A673 (cell line): ENCODE measurements at regions not wholly inside any gene's neighbourhood (a gene's known extent, or its start where the extent isn't known, plus 50 kb on each side); places are given as distances from the start of the nearest gene placed in this dataset.

Experiments
- BruUV-seq: library from RNA; stranded (reverse); fragments of 400-500 nt; replicated peaks from 2 replicates; lab custom pipeline; 2021; lab: Mats Ljungman, UMichigan
- CTCF ChIA-PET: fragments of 300-600 bp; sonication (Branson Sonifier 250); formaldehyde crosslinking; loops from one replicate; lab custom pipeline; 2022; ENCODE audit warnings: antibody characterized with exemption; lab: Charles Lee
- POLR2A ChIA-PET: fragments of 300-600 bp; sonication (Branson Sonifier 250); formaldehyde crosslinking; loops from one replicate; lab custom pipeline; 2022; ENCODE audit warnings: antibody characterized with exemption; ENCODE audit not compliant: low non-redundant PET; lab: Charles Lee
- DNase-seq: peaks from one replicate; pipeline ENCODE4 v3.0.0-alpha.2; 2015; ENCODE audit warnings: low spot score
- H3K27ac ChIP-seq: fragments of 200-600 bp; sonication (generic); 2 replicates; pipeline ENCODE4 v1.5.1; 2016; ENCODE audit warnings: mixed run types, low read depth, mild to moderate bottlenecking, mixed read lengths, antibody characterized with exemption, low read length; ENCODE audit not compliant: poor library complexity, severe bottlenecking
- H3K27me3 ChIP-seq: fragments of 200-600 bp; sonication (generic); replicated peaks from 2 replicates; pipeline ENCODE4 v1.6.1; 2017; ENCODE audit warnings: mixed run types, low read depth, mild to moderate bottlenecking, mixed read lengths, antibody characterized with exemption, low read length; ENCODE audit not compliant: insufficient read depth, poor library complexity
- H3K36me3 ChIP-seq: fragments of 200-600 bp; sonication (generic); 2 replicates; pipeline ENCODE4 v1.6.1; 2016; ENCODE audit warnings: mixed run types, mild to moderate bottlenecking, mixed read lengths, antibody characterized with exemption, low read length; ENCODE audit not compliant: insufficient read depth, poor library complexity, severe bottlenecking
- H3K4me1 ChIP-seq: fragments of 200-600 bp; sonication (generic); 2 replicates; pipeline ENCODE4 v1.6.1; 2017; ENCODE audit warnings: mixed run types, mild to moderate bottlenecking, mixed read lengths, antibody characterized with exemption, low read length; ENCODE audit not compliant: insufficient read depth, poor library complexity, severe bottlenecking
- H3K4me3 ChIP-seq: fragments of 200-600 bp; sonication (generic); 2 replicates; pipeline ENCODE4 v1.5.1; 2016; ENCODE audit warnings: low read depth, mixed run types, mild to moderate bottlenecking, mixed read lengths, low read length; ENCODE audit not compliant: poor library complexity, severe bottlenecking
- H3K9me3 ChIP-seq: fragments of 200-600 bp; sonication (generic); 2 replicates; pipeline ENCODE4 v1.6.1; 2016; ENCODE audit warnings: mixed run types, low read depth, mild to moderate bottlenecking, mixed read lengths, antibody characterized with exemption, low read length; ENCODE audit not compliant: poor library complexity, severe bottlenecking
- EZH2 ChIP-seq: fragments of 200-600 bp; sonication (generic); IDR thresholded peaks from 2 replicates; pipeline ENCODE4 v1.6.1; 2017; ENCODE audit warnings: borderline replicate concordance, low read depth, mild to moderate bottlenecking, mixed read lengths, antibody characterized with exemption, low read length; ENCODE audit not compliant: poor library complexity, severe bottlenecking
- intact Hi-C: fragments of 100-400 bp; cut with micrococcal nuclease; formaldehyde crosslinking; loops from one replicate; pipeline ENCODE4 v1.10.0; 2022; ENCODE audit not compliant: unreplicated experiment
- TF ChIP-seq, protein P1 (sequence below): fragments of 300-800, 200-600 bp; sonication (generic); conservative IDR thresholded peaks from 2 replicates; pipeline ENCODE4 v1.5.1; 2017; ENCODE audit warnings: low read depth, mild to moderate bottlenecking, antibody characterized with exemption, low read length, moderate library complexity, mixed read lengths

DNA sequence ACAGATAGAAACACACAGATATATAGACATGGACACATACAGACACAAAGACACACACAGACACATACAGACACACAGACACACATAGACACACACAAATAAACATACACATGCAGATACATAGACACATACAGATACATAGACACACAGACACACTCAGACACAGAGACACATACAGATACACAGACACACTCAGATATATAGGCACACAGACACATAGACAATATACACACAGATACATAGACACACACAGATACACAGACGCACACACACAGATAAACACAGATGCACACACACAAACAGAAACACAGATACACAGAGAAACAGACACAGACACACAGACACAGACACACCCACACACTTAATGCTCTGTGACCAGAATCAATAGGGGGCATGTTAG, 156.8 kb downstream of the IRX2 start:
- H3K4me1 ChIP-seq, result no peaks in the 10 kb centered on the region
- H3K9me3 ChIP-seq, result peaks cover 38% of the 10 kb centered on the region
- ChIA-PET POLR2A (no interaction called here), CTCF (no interaction called here)
- H3K4me3 ChIP-seq, result no peak overlapping the region
- no peak overlapping the region for H3K27ac ChIP-seq
- H3K27me3 ChIP-seq, result no peaks in the 10 kb centered on the region
- intact Hi-C loops, result no loop called here
- no peaks in the 10 kb centered on the region for H3K36me3 ChIP-seq
- BruUV-seq, result no TSS peak
- DNase-seq, result no peak
- TF ChIP-seq, protein P1, sequence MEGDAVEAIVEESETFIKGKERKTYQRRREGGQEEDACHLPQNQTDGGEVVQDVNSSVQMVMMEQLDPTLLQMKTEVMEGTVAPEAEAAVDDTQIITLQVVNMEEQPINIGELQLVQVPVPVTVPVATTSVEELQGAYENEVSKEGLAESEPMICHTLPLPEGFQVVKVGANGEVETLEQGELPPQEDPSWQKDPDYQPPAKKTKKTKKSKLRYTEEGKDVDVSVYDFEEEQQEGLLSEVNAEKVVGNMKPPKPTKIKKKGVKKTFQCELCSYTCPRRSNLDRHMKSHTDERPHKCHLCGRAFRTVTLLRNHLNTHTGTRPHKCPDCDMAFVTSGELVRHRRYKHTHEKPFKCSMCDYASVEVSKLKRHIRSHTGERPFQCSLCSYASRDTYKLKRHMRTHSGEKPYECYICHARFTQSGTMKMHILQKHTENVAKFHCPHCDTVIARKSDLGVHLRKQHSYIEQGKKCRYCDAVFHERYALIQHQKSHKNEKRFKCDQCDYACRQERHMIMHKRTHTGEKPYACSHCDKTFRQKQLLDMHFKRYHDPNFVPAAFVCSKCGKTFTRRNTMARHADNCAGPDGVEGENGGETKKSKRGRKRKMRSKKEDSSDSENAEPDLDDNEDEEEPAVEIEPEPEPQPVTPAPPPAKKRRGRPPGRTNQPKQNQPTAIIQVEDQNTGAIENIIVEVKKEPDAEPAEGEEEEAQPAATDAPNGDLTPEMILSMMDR, result no peak
- TF ChIP-seq EZH2, result no peak

DNA sequence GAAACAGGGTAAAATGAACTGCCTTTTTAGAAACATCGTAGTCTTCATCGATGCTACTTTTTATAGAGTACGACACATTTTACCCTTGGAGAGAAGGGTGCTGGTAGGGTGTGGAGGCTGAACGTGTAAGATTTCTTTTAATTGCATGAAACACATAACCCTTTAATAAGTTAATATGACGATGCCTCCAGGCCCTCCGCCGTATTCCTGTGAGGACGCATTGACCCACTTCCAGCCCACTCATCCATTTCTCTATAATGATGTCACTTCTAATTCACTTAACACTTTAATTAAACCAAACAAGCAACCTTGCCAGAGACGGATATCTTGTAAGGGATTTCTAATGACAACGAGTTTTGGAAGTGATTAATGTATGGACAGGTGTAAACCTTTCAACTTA, 158.7 kb downstream of the IRX2 start:
- no peak overlapping the region for H3K27ac ChIP-seq
- POLR2A ChIA-PET, result no interaction called here
- no peaks in the 10 kb centered on the region for H3K27me3 ChIP-seq
- BruUV-seq, result no TSS peak
- no peak overlapping the region for H3K4me3 ChIP-seq
- no peaks in the 10 kb centered on the region for H3K36me3 ChIP-seq
- H3K9me3 ChIP-seq, result peaks cover 32% of the 10 kb centered on the region
- no peak for DNase-seq
- H3K4me1 ChIP-seq, result no peaks in the 10 kb centered on the region
- TF ChIP-seq, protein P1, result no peak
- no peak for TF ChIP-seq EZH2
- intact Hi-C loops, result no loop called here
- CTCF ChIA-PET, result no interaction called here

DNA sequence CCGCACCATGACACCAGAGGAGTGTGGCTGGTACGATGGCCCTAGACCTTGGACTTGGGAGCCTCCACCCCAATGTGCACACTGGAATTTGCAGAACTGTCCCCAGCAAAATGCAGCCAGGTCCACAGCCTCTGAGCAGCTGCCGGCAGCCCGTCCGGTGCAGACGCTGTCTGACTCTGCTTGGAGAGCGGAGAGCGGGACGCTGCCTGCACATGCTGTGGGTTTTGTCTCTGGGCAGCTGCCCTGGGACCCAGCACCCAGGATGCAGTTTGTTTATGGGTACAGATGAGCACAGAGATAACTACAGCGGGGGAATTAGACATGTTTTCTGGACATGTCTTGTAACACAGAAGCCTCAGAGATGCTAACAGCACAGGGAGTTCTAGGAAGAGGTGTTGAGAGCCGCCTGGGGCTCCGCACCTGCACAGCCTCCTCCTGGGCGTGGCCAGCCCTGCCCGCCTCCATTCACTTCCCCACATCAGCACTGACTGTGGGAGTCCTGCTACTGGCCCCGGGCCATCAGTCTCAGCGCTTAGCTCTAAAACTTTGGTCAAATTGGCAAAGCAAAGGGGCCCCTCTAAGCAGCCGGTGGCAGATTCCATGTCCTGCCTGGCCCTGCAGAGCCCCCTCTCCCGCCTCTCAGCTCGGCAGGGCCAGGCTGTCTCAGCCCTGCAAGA, 159.6 kb downstream of the IRX2 start:
- CTCF ChIA-PET, result no interaction called here
- intact Hi-C loops, result no loop called here
- Histone ChIP-seq H3K9me3 (peaks cover 36% of the 10 kb centered on the region), H3K27ac (no peak overlapping the region), H3K27me3 (no peaks in the 10 kb centered on the region), H3K4me1 (no peaks in the 10 kb centered on the region), H3K4me3 (no peak overlapping the region), H3K36me3 (no peaks in the 10 kb centered on the region)
- POLR2A ChIA-PET, result no interaction called here
- BruUV-seq, result no TSS peak
- no peak for DNase-seq
- TF ChIP-seq, protein P1, result no peak
- TF ChIP-seq EZH2, result no peak
